Endothelial cell of umbilical vein (primary cell): ENCODE measurements at regions not wholly inside any gene's neighbourhood (a gene's known extent, or its start where the extent isn't known, plus 50 kb on each side); places are given as distances from the start of the nearest gene placed in this dataset.
A peak's percentile ranks its signal among the peaks of the same experiment; 100 is the strongest.

Experiments used
- BruUV-seq: library from RNA; stranded (reverse); fragments of 400-500 nt; replicated peaks from 2 replicates; lab custom pipeline; 2021; lab: Mats Ljungman, UMichigan
- CTCF ChIA-PET: fragments of 300-600, 350-600 bp; sonication (Branson Sonifier 250); formaldehyde crosslinking; loops from one replicate; lab custom pipeline; 2021; ENCODE audit warnings: antibody characterized with exemption, inconsistent platforms; lab: Charles Lee
- POLR2A ChIA-PET: fragments of 300-600, 350-600 bp; sonication (Branson Sonifier 250); formaldehyde crosslinking; loops from one replicate; lab custom pipeline; 2021; ENCODE audit warnings: antibody characterized with exemption, inconsistent platforms; lab: Charles Lee
- DNase-seq: peaks from one replicate; pipeline ENCODE4 v3.0.0-alpha.2; 2011; ENCODE audit warnings: low read depth, low spot score
- FAIRE-seq: peaks from 2 replicates; lab custom pipeline; 2011; peaks lifted over from hg19 to GRCh38; lab: Jason Lieb, UNC
- H2AFZ ChIP-seq: 2 replicates; pipeline ENCODE4 v1.6.0; 2012; ENCODE audit warnings: low read depth, low read length, control low read depth, inconsistent platforms
- H3K27ac ChIP-seq: 2 replicates; pipeline ENCODE4 v1.5.1; 2011; ENCODE audit warnings: low read depth, mild to moderate bottlenecking, control low read depth, low read length, moderate library complexity; ENCODE audit not compliant: insufficient read depth
- H3K27me3 ChIP-seq, 2 experiments: 2 replicates each; pipeline versions ENCODE4 v1.6.0 to v1.6.1; 2011; ENCODE audit warnings: low read length in 2 of 2, mixed read lengths in 1 of 2; ENCODE audit not compliant: control insufficient read depth in 2 of 2, insufficient read depth in 2 of 2
- H3K36me3 ChIP-seq, 2 experiments: 2 replicates in 1 of 2; 3 replicates in 1 of 2; pipeline ENCODE4 v1.5.1; 2011; ENCODE audit warnings: low read length in 2 of 2, mild to moderate bottlenecking in 1 of 2, moderate library complexity in 1 of 2; ENCODE audit not compliant: control insufficient read depth in 2 of 2, insufficient read depth in 2 of 2; ENCODE audit errors: extremely low read depth in 1 of 2
- H3K4me1 ChIP-seq: 3 replicates; pipeline ENCODE4 v1.5.1; 2011; ENCODE audit warnings: mild to moderate bottlenecking, low read length; ENCODE audit not compliant: control insufficient read depth, insufficient read depth; ENCODE audit errors: extremely low read depth
- H3K4me2 ChIP-seq: 2 replicates; pipeline ENCODE4 v1.6.1; 2011; ENCODE audit warnings: low read length, control low read depth, mixed read lengths; ENCODE audit not compliant: insufficient read depth
- H3K4me3 ChIP-seq, 3 experiments: fragments of 200-600 bp in 1 of 3; sonication (generic), shearing (Covaris generic) in 1 of 3; replicated peaks in 1 of 3; 2 replicates each; pipeline ENCODE4 v1.5.1; 2011 to 2016; ENCODE audit warnings: control low read depth in 3 of 3, low read length in 3 of 3, mild to moderate bottlenecking in 2 of 3, inconsistent platforms in 1 of 3, low read depth in 1 of 3, moderate library complexity in 1 of 3; ENCODE audit not compliant: insufficient read depth in 1 of 3
- H3K79me2 ChIP-seq: 2 replicates; pipeline ENCODE4 v1.6.0; 2012; ENCODE audit warnings: low read length, inconsistent platforms; ENCODE audit not compliant: control insufficient read depth, insufficient read depth
- H3K9ac ChIP-seq: replicated peaks from 2 replicates; pipeline ENCODE3; 2011; ENCODE audit warnings: low read length, control low read depth; ENCODE audit not compliant: insufficient read depth; ENCODE audit errors: extremely low read depth
- H3K9me1 ChIP-seq: replicated peaks from 3 replicates; pipeline ENCODE4 v1.6.0; 2011; ENCODE audit warnings: mild to moderate bottlenecking, low read length; ENCODE audit not compliant: control insufficient read depth, insufficient read depth; ENCODE audit errors: extremely low read depth
- H3K9me3 ChIP-seq: replicated peaks from 2 replicates; pipeline ENCODE4 v1.5.1; 2012; ENCODE audit warnings: low read length, inconsistent platforms; ENCODE audit not compliant: control insufficient read depth, insufficient read depth
- H4K20me1 ChIP-seq: replicated peaks from 2 replicates; pipeline ENCODE3; 2011; ENCODE audit warnings: mild to moderate bottlenecking, low read length; ENCODE audit not compliant: control insufficient read depth, insufficient read depth; ENCODE audit errors: extremely low read depth
- EZH2 ChIP-seq: IDR thresholded peaks from 2 replicates; pipeline ENCODE4 v1.6.1; 2012; ENCODE audit warnings: borderline replicate concordance, low read depth, mild to moderate bottlenecking, moderate library complexity, low read length, inconsistent platforms; ENCODE audit not compliant: severe bottlenecking
- FOS ChIP-seq: IDR thresholded peaks from 2 replicates; pipeline ENCODE4 v1.6.1; 2011; ENCODE audit warnings: mild to moderate bottlenecking, low read length, moderate library complexity, borderline replicate concordance; ENCODE audit not compliant: insufficient read depth
- JUN ChIP-seq: IDR thresholded peaks from 2 replicates; pipeline ENCODE4 v1.6.1; 2011; ENCODE audit warnings: borderline replicate concordance, low read depth; ENCODE audit not compliant: insufficient read length, insufficient read depth
- MYC ChIP-seq: IDR thresholded peaks from one replicate; pipeline ENCODE4 v1.6.1; 2011; ENCODE audit warnings: mild to moderate bottlenecking, low read depth, low read length
- POLR2A ChIP-seq: IDR thresholded peaks from 2 replicates; pipeline ENCODE4 v1.6.1; 2012; ENCODE audit warnings: low read depth, mild to moderate bottlenecking, control low read depth, low read length
- POLR2AphosphoS5 ChIP-seq: IDR thresholded peaks from 2 replicates; pipeline ENCODE4 v1.6.1; 2012; ENCODE audit warnings: low read depth, mild to moderate bottlenecking, control low read depth, low read length, moderate library complexity; ENCODE audit not compliant: insufficient read depth
- dilution Hi-C: fragments of 300-500 bp; cut with MboI; formaldehyde crosslinking; loops from one replicate; pipeline ENCODE4 v1.15.0; 2019; ENCODE audit warnings: low sequenced_read_pairs; ENCODE audit not compliant: extremely low pct_ligation_motif_present
- intact Hi-C: fragments of 100-400 bp; cut with micrococcal nuclease; formaldehyde crosslinking; loops from one replicate; pipeline ENCODE4 v1.10.0; 2022
- TF ChIP-seq, protein P1 (sequence below): IDR thresholded peaks from 2 replicates; pipeline ENCODE4 v1.6.1; 2011; ENCODE audit not compliant: insufficient read depth, insufficient read length
- TF ChIP-seq, protein P2 (sequence below), 2 donors: IDR thresholded peaks; 1 replicate in 1 of 2; 2 replicates in 1 of 2; pipeline ENCODE4 v1.5.1; 2011; ENCODE audit warnings: low read length in 2 of 2, mild to moderate bottlenecking in 2 of 2, moderate library complexity in 2 of 2, control low read depth in 1 of 2, inconsistent platforms in 1 of 2, low read depth in 1 of 2; ENCODE audit not compliant: insufficient read depth in 1 of 2; ENCODE audit errors: extremely low read depth in 1 of 2

DNA sequence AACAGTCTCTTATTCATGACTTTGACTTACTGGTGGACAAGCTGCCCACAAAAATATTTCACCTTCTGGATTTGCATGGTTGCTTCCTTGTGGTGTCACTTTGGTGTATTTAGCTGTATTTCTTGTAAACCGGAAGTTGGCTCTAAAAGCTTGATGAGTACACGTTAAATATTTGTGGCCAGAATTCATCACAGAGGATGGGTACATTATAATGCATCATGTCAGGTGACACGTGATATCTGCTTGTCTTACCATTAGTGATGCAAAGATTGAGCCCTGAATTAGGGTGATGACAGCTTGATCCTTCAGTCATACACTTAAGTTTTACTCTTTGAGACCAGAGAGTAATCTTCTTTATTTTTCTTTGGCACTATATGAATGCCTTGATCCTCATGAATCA is 188.3 kb upstream of the RPS6KA3 start:
- Histone ChIP-seq H3K27ac (no peak overlapping the region), H3K79me2 (no peaks in the 10 kb centered on the region), H3K4me3 (no peak overlapping the region), H3K36me3 (no peaks in the 10 kb centered on the region), H3K4me1 (peaks cover 13% of the 10 kb centered on the region), H3K4me2 (no peak overlapping the region), H3K9me1 (no peaks in the 10 kb centered on the region), H2AFZ (no peak overlapping the region), H3K9ac (no peak overlapping the region), H3K9me3 (no peaks in the 10 kb centered on the region), H4K20me1 (no peaks in the 10 kb centered on the region), H3K27me3 (no peaks in the 10 kb centered on the region)
- POLR2A ChIA-PET = no interaction called here
- no peak for TF ChIP-seq MYC
- TF ChIP-seq JUN = no peak
- TF ChIP-seq POLR2A = no peak
- dilution Hi-C loops = no loop called here
- FAIRE-seq (no peak), DNase-seq (no peak)
- intact Hi-C loops = no loop called here
- CTCF ChIA-PET = no interaction called here
- no TSS peak for BruUV-seq

DNA sequence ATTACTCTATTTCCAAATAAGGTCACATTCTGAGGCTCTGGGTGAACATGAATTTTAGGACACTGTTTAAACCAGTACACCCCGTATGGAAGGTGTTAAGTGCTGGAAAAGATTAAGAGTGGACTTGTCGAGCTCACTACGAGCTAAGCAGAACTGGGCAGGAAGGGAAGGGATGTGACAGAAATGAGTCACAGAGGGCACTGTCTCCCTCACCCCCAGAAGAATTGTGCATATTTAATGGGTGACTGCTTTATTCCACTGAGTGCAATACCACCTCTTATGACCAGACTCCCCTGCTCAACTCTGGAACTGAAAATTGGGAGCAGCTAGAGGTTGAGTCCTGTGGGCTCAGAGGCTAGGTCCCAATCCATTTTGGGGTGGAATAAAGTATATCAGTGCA is 187.4 kb upstream of the RPS6KA3 start:
- H3K36me3 ChIP-seq = no peaks in the 10 kb centered on the region
- no peaks in the 10 kb centered on the region for H3K79me2 ChIP-seq
- CTCF ChIA-PET = no interaction called here
- H3K4me2 ChIP-seq = no peak overlapping the region
- H2AFZ ChIP-seq = no peak overlapping the region
- H3K4me1 ChIP-seq = peaks cover 13% of the 10 kb centered on the region
- H4K20me1 ChIP-seq = no peaks in the 10 kb centered on the region
- intact Hi-C loops = no loop called here
- H3K27ac ChIP-seq = no peak overlapping the region
- dilution Hi-C loops = no loop called here
- no peak overlapping the region for H3K9ac ChIP-seq
- no peaks in the 10 kb centered on the region for H3K9me3 ChIP-seq
- TF ChIP-seq JUN = no peak
- TF ChIP-seq, protein P1, sequence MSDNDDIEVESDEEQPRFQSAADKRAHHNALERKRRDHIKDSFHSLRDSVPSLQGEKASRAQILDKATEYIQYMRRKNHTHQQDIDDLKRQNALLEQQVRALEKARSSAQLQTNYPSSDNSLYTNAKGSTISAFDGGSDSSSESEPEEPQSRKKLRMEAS = no peak
- TF ChIP-seq POLR2AphosphoS5 = no peak
- TF ChIP-seq MYC = no peak
- TF ChIP-seq EZH2 = no peak
- TF ChIP-seq POLR2A = no peak
- peak; percentile 17 for TF ChIP-seq FOS
- TF ChIP-seq, protein P2, sequence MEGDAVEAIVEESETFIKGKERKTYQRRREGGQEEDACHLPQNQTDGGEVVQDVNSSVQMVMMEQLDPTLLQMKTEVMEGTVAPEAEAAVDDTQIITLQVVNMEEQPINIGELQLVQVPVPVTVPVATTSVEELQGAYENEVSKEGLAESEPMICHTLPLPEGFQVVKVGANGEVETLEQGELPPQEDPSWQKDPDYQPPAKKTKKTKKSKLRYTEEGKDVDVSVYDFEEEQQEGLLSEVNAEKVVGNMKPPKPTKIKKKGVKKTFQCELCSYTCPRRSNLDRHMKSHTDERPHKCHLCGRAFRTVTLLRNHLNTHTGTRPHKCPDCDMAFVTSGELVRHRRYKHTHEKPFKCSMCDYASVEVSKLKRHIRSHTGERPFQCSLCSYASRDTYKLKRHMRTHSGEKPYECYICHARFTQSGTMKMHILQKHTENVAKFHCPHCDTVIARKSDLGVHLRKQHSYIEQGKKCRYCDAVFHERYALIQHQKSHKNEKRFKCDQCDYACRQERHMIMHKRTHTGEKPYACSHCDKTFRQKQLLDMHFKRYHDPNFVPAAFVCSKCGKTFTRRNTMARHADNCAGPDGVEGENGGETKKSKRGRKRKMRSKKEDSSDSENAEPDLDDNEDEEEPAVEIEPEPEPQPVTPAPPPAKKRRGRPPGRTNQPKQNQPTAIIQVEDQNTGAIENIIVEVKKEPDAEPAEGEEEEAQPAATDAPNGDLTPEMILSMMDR (IDR thresholded peaks at IDR 0.05; ENCODE audit: extremely low read depth in 1 of 2, insufficient read depth in 1 of 2, low read depth in 1 of 2, low read length in 2 of 2) = no peak
- POLR2A ChIA-PET = no interaction called here
- no peak overlapping the region for H3K4me3 ChIP-seq
- FAIRE-seq (no peak), DNase-seq (no peak)
- H3K9me1 ChIP-seq = no peaks in the 10 kb centered on the region
- H3K27me3 ChIP-seq = no peaks in the 10 kb centered on the region
- no TSS peak for BruUV-seq
